ENCODE measurements at regions not wholly inside any gene's neighbourhood (a gene's known extent, or its start where the extent isn't known, plus 50 kb on each side); places are given as distances from the start of the nearest gene placed in this dataset.

GRCh38 chr15:62469478-62469873 lies 304.4 kb upstream of the C2CD4B start:
- DNase-seq (ENCODE audit: low read depth in 2 of 2): no peak

- DNase-seq (ENCODE audit: low read depth in 2 of 2): no peak
Observed at GRCh38 chr15:62469874-62470688, 305.0 kb upstream of the C2CD4B start.

GRCh38 chr15:62472616-62473299 lies 307.7 kb upstream of the C2CD4B start:
- no peak for DNase-seq (ENCODE audit: low read depth in 2 of 2)

GRCh38 chr15:62474021-62474770 lies 309.1 kb upstream of the C2CD4B start:
- no peak for DNase-seq (ENCODE audit: low read depth in 2 of 2)

- DNase-seq (ENCODE audit: low read depth in 2 of 2): no peak
Observed at GRCh38 chr15:62474771-62475124, 309.7 kb upstream of the C2CD4B start.

GRCh38 chr15:62475591-62475990 lies 310.5 kb upstream of the C2CD4B start:
- no peak for DNase-seq (ENCODE audit: low read depth in 2 of 2)

GRCh38 chr15:62476163-62476562 lies 311.1 kb upstream of the C2CD4B start:
- DNase-seq (ENCODE audit: low read depth in 2 of 2): no peak

GRCh38 chr15:62477929-62478328 lies 312.8 kb upstream of the C2CD4B start:
- no peak for DNase-seq (ENCODE audit: low read depth in 2 of 2)

GRCh38 chr15:62482785-62483429 lies 317.8 kb upstream of the C2CD4B start:
- no peak for DNase-seq (ENCODE audit: low read depth in 2 of 2)

GRCh38 chr15:62483814-62484213 lies 318.7 kb upstream of the C2CD4B start:
- DNase-seq (ENCODE audit: low read depth in 2 of 2): no peak

- no peak for DNase-seq (ENCODE audit: low read depth in 2 of 2)
Observed at GRCh38 chr15:62485170-62485720, 320.2 kb upstream of the C2CD4B start.

- DNase-seq (ENCODE audit: low read depth in 2 of 2): no peak
Observed at GRCh38 chr15:62486041-62486440, 321.0 kb upstream of the C2CD4B start.

GRCh38 chr15:62488387-62488786 lies 323.3 kb upstream of the C2CD4B start:
- DNase-seq (ENCODE audit: low read depth in 2 of 2): no peak

- DNase-seq (ENCODE audit: low read depth in 2 of 2): no peak
Observed at GRCh38 chr15:62491642-62492041, 326.6 kb upstream of the C2CD4B start.

GRCh38 chr15:62492900-62493299 lies 327.8 kb upstream of the C2CD4B start:
- no peak for DNase-seq (ENCODE audit: low read depth in 2 of 2)

- no peak for DNase-seq (ENCODE audit: low read depth in 2 of 2)
Observed at GRCh38 chr15:62494197-62494596, 329.1 kb upstream of the C2CD4B start.

GRCh38 chr15:62495670-62496614 lies 330.9 kb upstream of the C2CD4B start:
- no peak for DNase-seq (ENCODE audit: low read depth in 2 of 2)

GRCh38 chr15:62497356-62497755 lies 332.3 kb upstream of the C2CD4B start:
- no peak for DNase-seq (ENCODE audit: low read depth in 2 of 2)

- no peak for DNase-seq (ENCODE audit: low read depth in 2 of 2)
Observed at GRCh38 chr15:62498278-62498677, 333.2 kb upstream of the C2CD4B start.

- DNase-seq (ENCODE audit: low read depth in 2 of 2): no peak
Observed at GRCh38 chr15:62498712-62499111, 333.6 kb upstream of the C2CD4B start.

- no peak for DNase-seq (ENCODE audit: low read depth in 2 of 2)
Observed at GRCh38 chr15:62500325-62500724, 335.2 kb upstream of the C2CD4B start.
